Prostate gland (tissue), 2 donors: ENCODE measurements at regions not wholly inside any gene's neighbourhood (a gene's known extent, or its start where the extent isn't known, plus 50 kb on each side); places are given as distances from the start of the nearest gene placed in this dataset.

Experiments used
- POLR2A ChIP-seq: fragments of 450-650 bp; IDR thresholded peaks from one replicate; pipeline ENCODE4 v1.6.1; 2016; ENCODE audit warnings: antibody characterized with exemption, mild to moderate bottlenecking
- POLR2AphosphoS5 ChIP-seq: sonication (generic); formaldehyde crosslinking; IDR thresholded peaks from one replicate; pipeline ENCODE4 v1.6.1; 2017; ENCODE audit warnings: antibody characterized with exemption
- TF ChIP-seq, protein P1 (sequence below), 4 experiments: fragments of 200-600 bp in 2 of 4; fragments of 450-650 bp in 2 of 4; sonication (generic) in 2 of 4; IDR thresholded peaks; 1 replicate in 3 of 4; 2 replicates in 1 of 4; pipeline ENCODE4 v1.5.1; 2016 to 2019; ENCODE audit warnings: antibody characterized with exemption in 4 of 4, mild to moderate bottlenecking in 2 of 4, moderate library complexity in 2 of 4

DNA sequence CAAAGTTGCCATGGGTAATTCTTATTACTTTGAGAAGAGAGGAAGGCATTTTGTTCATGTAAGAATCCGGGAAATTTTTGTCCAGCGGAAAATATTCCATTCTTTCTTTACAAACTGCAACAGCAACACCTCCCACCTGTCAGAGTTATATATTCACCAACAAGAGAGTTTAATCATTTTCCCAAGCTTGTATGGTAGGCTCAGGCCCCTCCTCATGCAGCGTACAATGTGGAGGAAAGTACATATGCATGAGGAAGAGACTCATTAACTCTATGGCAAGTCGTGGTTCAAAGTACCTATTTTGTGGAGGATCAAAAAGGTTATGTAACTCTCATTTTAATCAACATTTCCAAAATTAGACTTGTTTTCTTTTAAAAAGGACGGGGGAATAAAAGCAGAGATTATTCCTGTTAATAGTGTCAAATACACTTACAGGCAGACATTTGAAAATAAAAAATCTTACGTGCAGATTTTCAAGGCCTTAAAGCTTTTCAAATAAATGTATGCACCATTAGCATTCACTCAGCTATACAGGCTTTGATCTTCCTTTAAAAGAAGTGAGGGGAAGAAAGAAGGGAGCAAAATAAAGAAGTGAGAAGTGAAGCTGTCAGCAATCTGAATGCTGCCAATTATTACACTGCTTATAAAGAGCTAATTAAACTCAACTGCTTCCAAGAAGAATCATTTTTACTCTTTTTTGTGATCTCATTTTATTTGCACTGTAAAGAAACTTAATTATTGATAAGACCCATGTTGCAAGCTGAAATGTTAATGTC, 204.8 kb downstream of the FAT4 start:
- TF ChIP-seq, protein P1, sequence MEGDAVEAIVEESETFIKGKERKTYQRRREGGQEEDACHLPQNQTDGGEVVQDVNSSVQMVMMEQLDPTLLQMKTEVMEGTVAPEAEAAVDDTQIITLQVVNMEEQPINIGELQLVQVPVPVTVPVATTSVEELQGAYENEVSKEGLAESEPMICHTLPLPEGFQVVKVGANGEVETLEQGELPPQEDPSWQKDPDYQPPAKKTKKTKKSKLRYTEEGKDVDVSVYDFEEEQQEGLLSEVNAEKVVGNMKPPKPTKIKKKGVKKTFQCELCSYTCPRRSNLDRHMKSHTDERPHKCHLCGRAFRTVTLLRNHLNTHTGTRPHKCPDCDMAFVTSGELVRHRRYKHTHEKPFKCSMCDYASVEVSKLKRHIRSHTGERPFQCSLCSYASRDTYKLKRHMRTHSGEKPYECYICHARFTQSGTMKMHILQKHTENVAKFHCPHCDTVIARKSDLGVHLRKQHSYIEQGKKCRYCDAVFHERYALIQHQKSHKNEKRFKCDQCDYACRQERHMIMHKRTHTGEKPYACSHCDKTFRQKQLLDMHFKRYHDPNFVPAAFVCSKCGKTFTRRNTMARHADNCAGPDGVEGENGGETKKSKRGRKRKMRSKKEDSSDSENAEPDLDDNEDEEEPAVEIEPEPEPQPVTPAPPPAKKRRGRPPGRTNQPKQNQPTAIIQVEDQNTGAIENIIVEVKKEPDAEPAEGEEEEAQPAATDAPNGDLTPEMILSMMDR (IDR thresholded peaks at IDR 0.05), result no peak
- no peak for TF ChIP-seq POLR2A
- TF ChIP-seq POLR2AphosphoS5, result no peak
